Fibroblast of the conjunctiva (primary cell): ENCODE measurements at regions not wholly inside any gene's neighbourhood (a gene's known extent, or its start where the extent isn't known, plus 50 kb on each side); places are given as distances from the start of the nearest gene placed in this dataset.

Source experiments
- DNase-seq: peaks from one replicate; pipeline ENCODE4 v3.0.0-alpha.2; 2010; ENCODE audit warnings: low read depth

DNA sequence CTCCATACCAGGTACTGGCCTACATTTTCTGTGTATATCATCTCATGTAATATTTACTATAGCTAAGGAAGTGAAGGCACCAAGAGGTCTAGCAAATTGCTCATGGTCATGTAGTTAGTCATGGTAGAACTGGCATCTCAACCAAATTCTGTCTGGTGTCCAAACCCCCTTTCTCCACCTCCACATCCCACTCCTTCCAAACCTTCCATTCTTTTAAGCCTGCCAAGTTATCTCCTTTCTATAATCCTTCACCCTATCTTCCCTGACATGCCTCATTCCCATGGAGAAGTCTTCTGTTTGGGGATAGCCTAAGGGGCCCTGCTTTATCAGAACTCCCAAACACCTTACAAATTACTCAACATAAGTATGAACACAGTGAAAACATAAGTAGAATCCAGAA, 196.2 kb upstream of the HMGA2 start:
- DNase-seq = no peak

GRCh38 chr12:65630555-65630954, 193.7 kb upstream of the HMGA2 start:
- DNase-seq = no peak

DNA sequence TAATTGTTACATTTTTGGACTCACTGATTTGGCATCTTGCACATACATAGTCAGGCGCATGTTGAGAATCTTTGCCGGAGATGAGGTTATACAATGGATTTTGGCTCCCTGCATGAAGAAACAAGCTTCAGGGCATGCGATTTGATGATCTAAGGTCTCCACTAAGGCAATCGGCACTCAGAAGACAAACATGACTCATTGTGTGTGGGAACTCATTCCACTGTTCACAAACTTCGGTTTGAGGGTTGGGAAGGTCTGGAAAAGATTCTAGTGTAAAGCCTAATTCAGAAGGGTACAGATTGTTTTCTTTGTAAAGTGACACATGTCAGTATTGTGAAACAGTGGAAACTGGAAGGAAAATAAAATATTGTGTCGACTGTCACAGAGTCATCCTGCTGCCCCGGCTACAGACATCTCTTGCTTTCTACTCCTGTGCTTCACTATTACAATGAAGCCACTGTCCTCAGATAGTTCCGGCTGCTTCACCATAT, 192.6 kb upstream of the HMGA2 start:
- DNase-seq = peak; percentile 97

DNA sequence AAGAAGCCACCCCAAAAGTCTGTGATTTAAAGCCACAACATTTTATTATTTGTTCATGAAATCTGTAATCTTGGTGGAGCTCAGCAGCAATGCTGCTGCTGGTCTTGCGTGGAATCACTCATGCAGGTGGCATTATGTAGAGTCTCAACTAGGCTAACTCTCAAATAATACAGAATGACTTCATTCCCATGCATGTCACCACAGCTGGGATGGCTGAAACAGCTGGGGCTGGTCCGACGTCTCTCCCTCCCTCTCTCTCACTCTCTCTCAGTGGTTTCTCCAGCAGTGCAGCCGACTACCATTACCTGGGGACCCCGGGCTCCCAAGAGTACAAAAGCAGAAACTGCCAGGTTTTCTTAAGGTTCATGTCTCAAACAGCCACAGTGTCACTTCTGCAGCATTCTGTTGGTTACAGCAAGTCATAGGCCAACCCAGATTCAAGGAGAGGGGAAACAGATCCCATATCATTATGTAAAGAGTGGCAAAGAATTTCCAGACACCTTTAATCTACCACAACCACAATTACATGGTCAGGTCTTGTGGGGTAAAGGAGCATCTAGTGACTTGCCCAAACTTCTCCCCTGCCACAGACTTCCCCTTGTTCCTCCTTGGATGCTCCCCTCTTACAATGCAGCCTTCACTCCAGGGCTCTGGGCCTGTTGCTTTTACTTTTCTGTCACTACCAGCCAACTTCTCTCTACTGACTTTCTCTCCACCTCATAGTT, 192.0 kb upstream of the HMGA2 start:
- no peak for DNase-seq

DNA sequence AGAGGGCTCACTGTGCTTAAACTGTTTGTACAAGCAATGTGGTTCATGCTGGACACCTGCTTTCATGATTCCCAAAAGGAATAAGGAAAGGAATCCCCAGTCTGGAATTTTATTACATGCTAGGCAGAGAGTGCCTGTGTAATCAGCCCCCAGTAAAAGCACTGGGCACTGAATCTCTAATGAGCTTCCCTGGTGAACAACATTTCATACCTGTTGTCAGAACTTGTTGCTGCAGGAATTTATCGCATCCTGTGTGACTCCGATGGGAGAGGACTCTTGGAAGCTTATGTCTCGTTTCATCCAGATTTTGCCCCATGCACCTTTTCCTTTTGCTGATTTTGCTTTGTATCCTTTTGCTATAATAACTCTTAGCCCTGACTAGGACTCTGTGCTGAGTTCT, 190.2 kb upstream of the HMGA2 start:
- no peak for DNase-seq

- DNase-seq = peak; percentile 60
Measured at GRCh38 chr12:65634626-65635331, 189.5 kb upstream of the HMGA2 start.

DNA sequence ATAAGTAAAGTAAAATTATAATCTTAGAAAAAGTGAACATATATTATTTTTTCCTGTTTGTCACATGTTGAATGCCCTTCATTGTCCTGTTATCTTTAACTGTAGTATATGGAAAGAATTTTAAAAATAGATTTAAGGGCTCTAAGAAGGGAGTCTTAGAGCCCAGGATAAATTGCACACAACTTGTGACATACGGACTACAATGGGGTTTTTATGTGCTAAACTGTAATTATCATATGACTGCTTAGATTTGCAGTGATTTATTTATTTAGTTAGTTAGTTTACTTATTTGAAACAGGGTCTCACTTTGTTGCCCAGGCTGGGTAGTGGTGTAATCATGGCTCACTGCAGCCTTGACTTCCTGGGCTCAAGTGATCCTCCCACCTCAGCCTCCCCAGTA, 187.8 kb upstream of the HMGA2 start:
- DNase-seq = no peak

GRCh38 chr12:65637150-65637549, 187.1 kb upstream of the HMGA2 start:
- no peak for DNase-seq

DNA sequence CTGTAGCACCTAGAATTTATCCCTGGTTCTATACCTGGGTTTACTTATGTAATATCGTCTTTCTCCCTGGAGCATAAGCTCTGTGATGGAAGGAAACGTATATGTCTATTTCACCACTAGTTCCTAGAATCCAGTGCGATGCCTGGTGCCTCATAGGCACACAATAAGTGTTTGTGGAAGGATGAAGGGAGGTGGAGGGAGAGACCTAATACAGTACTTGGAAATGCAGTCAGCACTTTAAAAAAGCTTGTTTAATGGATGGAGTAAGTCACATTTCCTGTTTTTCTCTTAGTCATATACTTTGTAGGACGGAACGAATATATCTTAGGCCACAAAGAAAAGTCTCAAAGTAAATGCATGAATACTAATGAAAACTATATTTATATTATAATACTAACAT, 186.5 kb upstream of the HMGA2 start:
- DNase-seq = no peak

GRCh38 chr12:65638324-65638723, 186.0 kb upstream of the HMGA2 start:
- no peak for DNase-seq

DNA sequence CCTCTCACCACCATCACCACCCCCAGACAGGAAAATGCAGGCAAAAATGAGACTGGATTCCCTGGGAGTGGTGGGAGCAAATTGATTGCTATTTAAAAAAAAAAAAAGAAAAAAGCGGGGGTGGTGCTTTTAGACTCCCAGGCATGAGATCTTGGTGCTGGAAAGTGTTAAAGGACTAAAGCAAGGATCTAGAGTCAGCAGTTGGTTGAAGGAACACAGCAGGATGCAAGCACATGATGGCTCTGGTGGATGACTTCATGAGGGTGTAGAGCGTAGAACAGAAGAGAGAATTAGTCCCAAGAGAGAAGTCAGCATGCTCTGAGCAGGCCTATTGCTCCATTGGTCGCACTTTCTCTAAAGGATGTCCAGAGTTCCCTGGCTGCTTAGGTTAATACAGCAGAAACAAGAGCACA, 183.8 kb upstream of the HMGA2 start:
- peak; percentile 72 for DNase-seq

GRCh38 chr12:65642061-65642661, 182.1 kb upstream of the HMGA2 start:
- no peak for DNase-seq

DNA sequence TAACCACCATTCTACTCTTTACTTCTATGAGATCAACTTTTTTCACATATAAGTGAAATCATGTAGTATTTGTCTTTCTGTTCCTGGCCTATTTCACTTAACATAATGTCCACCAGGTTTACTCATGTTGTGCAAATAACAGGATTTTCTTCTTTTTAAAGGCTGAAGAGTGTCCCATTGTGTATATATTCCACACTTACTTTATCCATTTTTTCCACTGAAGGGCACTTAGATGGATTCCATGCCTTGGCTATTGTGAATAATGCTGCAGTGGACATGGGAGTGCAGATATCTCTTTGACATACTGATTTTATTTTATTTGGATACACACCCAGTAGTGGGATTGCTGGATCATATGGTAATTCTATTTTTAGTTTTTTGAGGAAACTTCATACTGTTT, 181.1 kb upstream of the HMGA2 start:
- DNase-seq = no peak

- DNase-seq = peak; percentile 49
Measured at GRCh38 chr12:65643595-65644386, 180.5 kb upstream of the HMGA2 start.

- DNase-seq = no peak
Measured at GRCh38 chr12:65646127-65646643, 178.1 kb upstream of the HMGA2 start.

DNA sequence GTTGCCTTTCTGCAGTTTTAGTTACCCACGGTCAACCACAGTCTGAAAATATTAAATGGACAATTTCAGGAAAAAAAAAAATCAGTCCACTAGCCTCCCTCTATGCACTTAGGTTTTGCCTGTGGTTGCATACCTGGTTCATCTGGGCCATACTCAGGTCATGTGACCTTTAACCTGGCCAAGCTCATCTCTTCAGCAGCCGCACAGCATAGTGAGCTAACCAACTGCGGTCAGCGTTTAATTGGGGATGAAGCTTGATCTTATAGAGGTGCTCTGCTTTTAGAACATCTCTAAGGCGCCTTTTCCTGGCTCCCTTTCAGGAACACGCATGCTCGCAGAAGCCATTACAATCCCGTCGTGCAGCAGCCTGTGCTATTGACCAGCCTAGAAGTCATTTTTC, 177.2 kb upstream of the HMGA2 start:
- no peak for DNase-seq

DNA sequence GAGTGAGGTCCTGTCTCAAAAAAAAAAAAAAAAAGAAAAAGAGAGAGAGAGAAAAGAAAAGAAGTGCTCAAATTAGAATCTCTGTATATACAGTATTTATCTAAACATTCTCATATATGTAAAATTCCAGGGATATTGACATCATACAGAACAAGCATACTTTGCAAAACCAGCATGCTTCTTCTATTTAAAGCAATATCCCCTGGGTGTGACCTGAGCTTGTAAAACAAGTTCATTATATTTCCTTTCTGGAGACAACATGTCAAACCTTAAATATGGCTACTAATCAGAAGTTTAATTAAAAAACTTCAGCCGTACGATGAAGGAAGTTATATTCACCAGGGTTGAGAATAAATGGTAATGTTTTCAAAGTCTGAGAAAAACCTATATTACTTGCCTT, 175.8 kb upstream of the HMGA2 start:
- no peak for DNase-seq

GRCh38 chr12:65649126-65649525, 175.2 kb upstream of the HMGA2 start:
- DNase-seq = peak; percentile 99

GRCh38 chr12:65651060-65651459, 173.2 kb upstream of the HMGA2 start:
- no peak for DNase-seq

DNA sequence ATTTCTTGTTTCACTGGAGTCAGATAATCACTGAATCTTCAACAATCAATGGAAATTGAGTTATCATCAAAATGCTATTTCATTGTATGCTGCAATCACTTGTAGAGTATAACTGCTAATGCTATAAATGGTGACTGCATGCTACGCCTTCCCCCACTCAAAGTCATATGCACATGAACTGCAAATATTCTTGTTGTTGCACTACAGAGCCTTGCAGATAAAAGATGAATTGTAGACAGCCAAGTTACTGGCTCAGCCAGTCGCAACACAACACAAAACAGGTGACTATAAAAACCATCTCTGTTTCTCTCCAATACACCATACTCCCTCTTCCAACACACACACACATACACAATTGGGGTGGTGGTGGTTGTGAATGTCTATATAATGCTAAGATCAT, 171.0 kb upstream of the HMGA2 start:
- no peak for DNase-seq

- no peak for DNase-seq
Measured at GRCh38 chr12:65653946-65654629, 170.2 kb upstream of the HMGA2 start.

GRCh38 chr12:65655074-65655493, 169.2 kb upstream of the HMGA2 start:
- DNase-seq = no peak
